GM21723 (cell line): ENCODE measurements at regions not wholly inside any gene's neighbourhood (a gene's known extent, or its start where the extent isn't known, plus 50 kb on each side); places are given as distances from the start of the nearest gene placed in this dataset.
"Not testable (repeated sequence)": the region's sequence is repeated elsewhere in the genome, so short reads cannot be mapped to it uniquely, and the experiment has no call there.

ENCODE experiments used
- ATAC-seq: cut with Tn5 transposase; IDR thresholded peaks from one replicate; pipeline ENCODE4 v1.9.1; 2021; ENCODE audit warnings: mild to moderate bottlenecking, moderate library complexity; ENCODE audit not compliant: unreplicated experiment

DNA sequence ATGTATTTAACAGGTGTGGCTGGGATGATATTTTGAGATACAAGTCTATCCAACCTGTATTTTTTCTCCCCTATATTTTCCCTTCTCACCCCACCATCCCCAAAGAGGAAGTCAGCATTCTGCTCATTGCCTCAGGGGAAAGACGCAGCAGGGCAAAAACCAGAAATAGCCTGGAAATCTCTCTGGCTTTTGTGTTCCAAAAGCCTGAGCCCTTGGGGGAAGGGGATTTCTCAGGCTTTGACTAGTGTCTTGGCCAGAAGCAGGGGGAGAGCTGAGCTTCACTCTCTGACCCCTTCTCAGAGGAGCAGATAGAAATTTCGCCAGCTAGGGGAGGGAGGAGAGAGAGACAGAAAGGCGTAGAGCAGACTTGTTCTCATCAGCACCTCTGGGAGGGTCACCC is 244.7 kb downstream of the RRAGC start:
- no peak for ATAC-seq

- no peak for ATAC-seq
Measured at GRCh38 chr1:38613996-38614395, 245.6 kb downstream of the RRAGC start.

DNA sequence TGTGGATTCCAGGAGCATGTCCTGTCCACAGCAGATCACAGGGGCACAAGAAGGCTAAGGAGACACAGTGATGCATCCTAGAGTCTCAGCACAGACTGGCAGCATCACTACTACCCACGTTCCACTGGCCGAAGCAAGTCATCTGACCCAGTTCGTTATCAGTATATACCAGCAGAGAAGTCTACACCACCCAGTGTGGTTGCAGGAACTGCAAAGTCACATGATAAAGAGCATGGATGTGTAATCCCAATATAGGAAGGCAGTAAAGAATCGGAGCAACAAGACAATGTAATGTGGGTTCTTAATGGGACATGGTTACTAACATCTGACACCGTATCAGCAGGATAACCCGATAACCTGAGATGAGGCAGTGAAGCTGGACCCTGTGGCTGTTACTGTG is 246.6 kb downstream of the RRAGC start:
- no peak for ATAC-seq

DNA sequence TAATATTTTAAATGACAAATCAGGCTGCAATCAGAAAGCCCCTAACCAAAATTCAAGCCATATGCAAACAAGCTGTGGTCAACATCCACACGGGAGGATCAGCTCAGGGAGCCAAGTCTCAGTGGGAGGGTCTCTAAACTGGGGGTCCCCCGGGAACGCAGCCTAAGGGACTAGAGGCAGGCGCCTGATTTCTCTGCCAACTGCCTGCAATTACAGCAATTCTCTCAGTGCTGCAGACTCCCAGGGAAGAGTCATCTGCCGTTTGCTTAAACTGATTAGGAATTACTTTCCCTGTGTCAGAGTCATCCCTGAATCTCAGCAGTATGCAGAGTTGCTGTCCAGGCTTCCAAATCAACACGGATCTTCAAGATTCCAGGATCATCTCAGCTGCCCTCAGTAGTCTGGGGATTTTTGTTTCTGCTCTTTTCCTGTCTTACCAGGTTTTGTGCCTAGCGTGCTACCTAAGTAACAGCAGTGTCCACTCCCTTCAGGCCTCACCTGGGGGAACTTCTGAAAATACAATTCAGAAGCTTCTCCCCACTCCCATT is 247.8 kb downstream of the RRAGC start:
- no peak for ATAC-seq

GRCh38 chr1:38609166-38610025 is 250.2 kb downstream of the RRAGC start:
- no peak for ATAC-seq

- ATAC-seq: no peak
Measured at GRCh38 chr1:38608202-38608864, 251.2 kb downstream of the RRAGC start.

DNA sequence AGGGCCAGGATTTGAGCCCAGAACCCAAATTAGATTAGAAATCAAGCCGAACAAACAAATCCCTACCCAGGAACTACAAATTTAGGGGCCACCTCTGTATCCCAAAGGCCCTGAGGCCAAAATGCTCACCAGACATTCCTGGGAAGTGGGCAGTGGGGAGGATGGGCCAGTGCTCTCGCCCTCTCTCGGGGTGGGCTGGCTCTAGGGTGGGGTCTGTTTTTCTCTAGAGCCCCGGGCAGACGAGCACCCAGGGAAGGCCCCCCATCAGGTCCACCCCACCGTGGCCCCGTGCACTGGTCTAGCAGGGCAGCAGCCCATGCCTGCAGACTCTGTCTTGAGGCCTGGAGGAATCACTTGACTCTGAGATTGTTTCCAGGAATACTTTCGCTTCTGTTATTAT is 252.0 kb downstream of the RRAGC start:
- ATAC-seq: no peak

DNA sequence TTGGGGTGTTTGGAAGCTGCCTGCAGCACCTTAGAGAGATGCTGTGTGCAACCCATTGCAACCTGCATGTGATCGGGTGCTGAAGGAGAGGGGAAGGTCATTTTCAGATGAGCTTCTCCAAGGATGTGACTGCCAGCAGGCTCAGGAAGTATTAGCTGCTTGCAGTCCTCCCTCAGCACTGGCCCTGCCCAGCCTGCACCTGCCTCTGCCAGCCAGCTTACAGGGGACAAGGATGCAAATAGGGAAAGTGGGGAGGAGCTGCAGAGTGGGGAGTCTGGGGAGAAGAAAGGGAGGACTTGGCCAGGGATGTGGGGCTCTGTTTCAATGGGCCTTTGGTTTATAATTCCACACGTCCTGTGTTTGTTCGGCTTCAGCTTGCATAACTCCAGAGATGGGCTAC is 254.5 kb downstream of the RRAGC start:
- ATAC-seq: no peak

- ATAC-seq: no peak
Measured at GRCh38 chr1:38603907-38604306, 255.7 kb downstream of the RRAGC start.

DNA sequence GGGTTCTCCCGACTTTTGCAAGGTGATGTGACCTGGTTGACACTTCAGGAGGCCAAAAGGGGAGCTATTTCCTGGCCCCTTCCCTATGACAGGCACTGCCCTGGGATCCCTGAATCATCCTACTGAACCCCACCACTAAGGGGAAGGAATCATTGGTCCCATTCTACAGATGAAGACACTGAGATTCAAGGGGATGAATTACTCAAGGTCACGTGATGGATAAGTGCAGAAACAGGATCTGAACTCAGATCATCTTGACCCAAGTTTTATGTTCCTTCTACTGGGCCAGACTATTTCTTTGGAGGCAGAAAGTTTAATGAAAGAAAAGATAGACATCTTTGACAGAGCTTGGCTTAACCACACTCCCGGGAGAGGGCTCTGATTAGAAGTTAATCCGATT is 258.7 kb downstream of the RRAGC start:
- no peak for ATAC-seq

GRCh38 chr1:38600286-38600685 is 259.3 kb downstream of the RRAGC start:
- no peak for ATAC-seq

DNA sequence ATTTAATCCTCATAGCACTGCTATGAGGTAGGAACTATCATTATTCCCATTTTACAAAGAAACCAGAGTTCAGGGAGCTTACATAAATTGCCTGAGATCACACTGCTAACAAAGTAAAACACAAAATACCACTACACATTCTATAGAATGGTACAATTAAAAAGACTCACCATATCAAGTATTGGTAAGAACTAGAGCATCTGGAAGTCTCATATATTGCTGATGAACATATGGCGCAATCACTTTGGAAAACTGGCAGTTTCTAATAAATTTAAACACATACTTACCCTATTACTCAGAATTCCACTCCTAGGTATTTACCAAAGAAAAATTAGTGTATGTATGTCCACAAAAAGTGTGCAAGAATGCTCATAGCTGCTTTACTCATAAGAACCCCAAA is 261.5 kb downstream of the RRAGC start:
- ATAC-seq: no peak

DNA sequence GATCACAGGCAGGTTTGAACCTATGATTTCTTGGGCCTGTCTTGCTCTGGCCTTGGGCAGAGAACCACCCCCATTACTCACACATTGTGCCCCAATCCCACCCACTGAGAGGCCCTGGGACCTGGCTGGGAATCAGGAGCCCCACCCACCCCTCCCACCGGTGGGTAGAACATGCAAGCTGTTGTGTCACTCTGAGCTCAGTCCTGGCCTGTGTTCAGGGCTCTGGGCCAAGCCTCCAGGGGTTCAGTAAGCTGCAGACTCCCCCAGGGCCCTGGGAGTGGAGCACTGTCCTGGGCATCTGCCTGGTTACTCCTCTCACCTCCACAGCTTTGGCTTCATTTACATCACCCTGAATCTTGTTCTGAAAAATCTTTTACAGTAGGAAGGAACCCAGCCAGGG is 270.5 kb downstream of the RRAGC start:
- ATAC-seq: no peak

- ATAC-seq: no peak
Measured at GRCh38 chr1:38587766-38588165, 271.8 kb downstream of the RRAGC start.

- ATAC-seq: no peak
Measured at GRCh38 chr1:38586993-38587646, 272.5 kb downstream of the RRAGC start.

DNA sequence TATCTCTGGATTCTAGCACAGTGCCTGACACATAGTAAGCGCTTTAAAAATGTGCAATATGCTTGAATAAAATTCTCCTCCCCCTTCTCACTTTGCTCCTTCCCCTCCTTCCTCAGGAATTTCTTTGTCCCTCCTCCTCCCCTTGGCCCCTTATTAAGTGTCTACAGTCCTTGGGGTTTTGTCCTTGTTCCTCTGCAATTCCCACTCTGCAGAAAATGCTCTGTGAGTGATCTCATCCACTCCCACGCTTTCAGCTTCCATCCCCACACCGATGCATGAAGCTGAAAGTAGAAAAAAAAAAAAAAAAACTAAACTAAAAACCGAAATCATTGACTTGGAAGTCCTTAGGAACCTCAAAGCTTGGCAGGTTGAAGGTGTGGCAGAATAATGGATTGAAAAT is 273.6 kb downstream of the RRAGC start:
- no peak for ATAC-seq

GRCh38 chr1:38585460-38585859 is 274.1 kb downstream of the RRAGC start:
- ATAC-seq: no peak

GRCh38 chr1:38584448-38585355 is 274.9 kb downstream of the RRAGC start:
- no peak for ATAC-seq

- not testable (repeated sequence) for ATAC-seq
Measured at GRCh38 chr1:38583287-38583686, 276.3 kb downstream of the RRAGC start.

GRCh38 chr1:38581396-38581795 is 278.2 kb downstream of the RRAGC start:
- ATAC-seq: no peak

DNA sequence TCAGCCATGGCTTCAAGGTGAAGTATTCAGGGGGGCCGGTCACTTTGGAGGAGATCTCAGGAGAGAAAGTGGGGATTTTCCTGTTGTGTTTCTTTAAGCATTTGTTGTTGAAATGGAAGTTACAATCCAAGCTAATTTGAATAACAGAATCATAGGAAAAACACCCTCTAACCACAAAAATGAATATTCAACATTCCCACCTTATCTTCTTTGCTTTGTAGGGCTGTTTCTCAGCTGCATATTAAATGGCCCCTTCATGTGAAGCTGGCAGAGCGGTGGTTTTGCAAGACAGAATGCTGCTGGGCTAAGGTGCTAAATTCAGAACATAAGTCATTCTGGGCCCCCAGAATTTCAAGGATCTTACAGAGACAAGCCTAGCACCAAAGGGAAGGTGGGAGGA is 279.0 kb downstream of the RRAGC start:
- ATAC-seq: no peak
